A673 (cell line): ENCODE measurements at regions not wholly inside any gene's neighbourhood (a gene's known extent, or its start where the extent isn't known, plus 50 kb on each side); places are given as distances from the start of the nearest gene placed in this dataset.

Experiments used
- BruUV-seq: library from RNA; stranded (reverse); fragments of 400-500 nt; replicated peaks from 2 replicates; lab custom pipeline; 2021; lab: Mats Ljungman, UMichigan
- CTCF ChIA-PET: fragments of 300-600 bp; sonication (Branson Sonifier 250); formaldehyde crosslinking; loops from one replicate; lab custom pipeline; 2022; ENCODE audit warnings: antibody characterized with exemption; lab: Charles Lee
- POLR2A ChIA-PET: fragments of 300-600 bp; sonication (Branson Sonifier 250); formaldehyde crosslinking; loops from one replicate; lab custom pipeline; 2022; ENCODE audit warnings: antibody characterized with exemption; ENCODE audit not compliant: low non-redundant PET; lab: Charles Lee
- DNase-seq: peaks from one replicate; pipeline ENCODE4 v3.0.0-alpha.2; 2015; ENCODE audit warnings: low spot score
- H3K27ac ChIP-seq: fragments of 200-600 bp; sonication (generic); 2 replicates; pipeline ENCODE4 v1.5.1; 2016; ENCODE audit warnings: mixed run types, low read depth, mild to moderate bottlenecking, mixed read lengths, antibody characterized with exemption, low read length; ENCODE audit not compliant: poor library complexity, severe bottlenecking
- H3K27me3 ChIP-seq: fragments of 200-600 bp; sonication (generic); replicated peaks from 2 replicates; pipeline ENCODE4 v1.6.1; 2017; ENCODE audit warnings: mixed run types, low read depth, mild to moderate bottlenecking, mixed read lengths, antibody characterized with exemption, low read length; ENCODE audit not compliant: insufficient read depth, poor library complexity
- H3K36me3 ChIP-seq: fragments of 200-600 bp; sonication (generic); 2 replicates; pipeline ENCODE4 v1.6.1; 2016; ENCODE audit warnings: mixed run types, mild to moderate bottlenecking, mixed read lengths, antibody characterized with exemption, low read length; ENCODE audit not compliant: insufficient read depth, poor library complexity, severe bottlenecking
- H3K4me1 ChIP-seq: fragments of 200-600 bp; sonication (generic); 2 replicates; pipeline ENCODE4 v1.6.1; 2017; ENCODE audit warnings: mixed run types, mild to moderate bottlenecking, mixed read lengths, antibody characterized with exemption, low read length; ENCODE audit not compliant: insufficient read depth, poor library complexity, severe bottlenecking
- H3K4me3 ChIP-seq: fragments of 200-600 bp; sonication (generic); 2 replicates; pipeline ENCODE4 v1.5.1; 2016; ENCODE audit warnings: low read depth, mixed run types, mild to moderate bottlenecking, mixed read lengths, low read length; ENCODE audit not compliant: poor library complexity, severe bottlenecking
- H3K9me3 ChIP-seq: fragments of 200-600 bp; sonication (generic); 2 replicates; pipeline ENCODE4 v1.6.1; 2016; ENCODE audit warnings: mixed run types, low read depth, mild to moderate bottlenecking, mixed read lengths, antibody characterized with exemption, low read length; ENCODE audit not compliant: poor library complexity, severe bottlenecking
- CTCF ChIP-seq: fragments of 300-800, 200-600 bp; sonication (generic); conservative IDR thresholded peaks from 2 replicates; pipeline ENCODE4 v1.5.1; 2017; ENCODE audit warnings: low read depth, mild to moderate bottlenecking, antibody characterized with exemption, low read length, moderate library complexity, mixed read lengths
- EZH2 ChIP-seq: fragments of 200-600 bp; sonication (generic); IDR thresholded peaks from 2 replicates; pipeline ENCODE4 v1.6.1; 2017; ENCODE audit warnings: borderline replicate concordance, low read depth, mild to moderate bottlenecking, mixed read lengths, antibody characterized with exemption, low read length; ENCODE audit not compliant: poor library complexity, severe bottlenecking
- intact Hi-C: fragments of 100-400 bp; cut with micrococcal nuclease; formaldehyde crosslinking; loops from one replicate; pipeline ENCODE4 v1.10.0; 2022; ENCODE audit not compliant: unreplicated experiment

DNA sequence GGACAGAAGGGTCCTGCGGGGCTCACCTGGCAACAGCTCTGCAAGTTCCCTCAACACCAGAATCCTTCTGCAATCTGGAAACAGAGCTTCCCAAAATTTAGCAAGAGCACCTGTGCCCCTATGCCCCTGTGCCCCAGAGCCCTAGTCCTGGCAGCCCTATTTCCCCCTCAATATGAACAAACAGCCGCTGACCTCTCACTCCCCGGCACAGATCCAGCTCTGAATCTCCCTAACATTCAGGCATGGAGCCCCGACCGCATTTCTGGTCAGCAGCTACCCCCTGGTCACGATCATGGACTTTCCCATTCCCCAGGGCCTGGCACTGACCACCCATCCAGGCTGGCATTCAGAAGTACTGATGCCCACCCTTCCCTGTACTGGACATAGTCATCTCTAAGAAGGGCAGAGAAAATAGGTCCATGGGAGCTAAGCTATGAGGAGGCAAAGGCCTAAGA, 110.8 kb upstream of the SMURF2 start:
- no TSS peak for BruUV-seq
- intact Hi-C loops = no loop called here
- Histone ChIP-seq H3K27me3 (peaks cover 5% of the 10 kb centered on the region), H3K4me1 (peaks cover 19% of the 10 kb centered on the region), H3K9me3 (no peaks in the 10 kb centered on the region), H3K27ac (no peak overlapping the region), H3K4me3 (no peak overlapping the region), H3K36me3 (no peaks in the 10 kb centered on the region)
- no peak for DNase-seq
- TF ChIP-seq EZH2 (no peak), CTCF (no peak)
- POLR2A ChIA-PET = no interaction called here
- CTCF ChIA-PET = no interaction called here

DNA sequence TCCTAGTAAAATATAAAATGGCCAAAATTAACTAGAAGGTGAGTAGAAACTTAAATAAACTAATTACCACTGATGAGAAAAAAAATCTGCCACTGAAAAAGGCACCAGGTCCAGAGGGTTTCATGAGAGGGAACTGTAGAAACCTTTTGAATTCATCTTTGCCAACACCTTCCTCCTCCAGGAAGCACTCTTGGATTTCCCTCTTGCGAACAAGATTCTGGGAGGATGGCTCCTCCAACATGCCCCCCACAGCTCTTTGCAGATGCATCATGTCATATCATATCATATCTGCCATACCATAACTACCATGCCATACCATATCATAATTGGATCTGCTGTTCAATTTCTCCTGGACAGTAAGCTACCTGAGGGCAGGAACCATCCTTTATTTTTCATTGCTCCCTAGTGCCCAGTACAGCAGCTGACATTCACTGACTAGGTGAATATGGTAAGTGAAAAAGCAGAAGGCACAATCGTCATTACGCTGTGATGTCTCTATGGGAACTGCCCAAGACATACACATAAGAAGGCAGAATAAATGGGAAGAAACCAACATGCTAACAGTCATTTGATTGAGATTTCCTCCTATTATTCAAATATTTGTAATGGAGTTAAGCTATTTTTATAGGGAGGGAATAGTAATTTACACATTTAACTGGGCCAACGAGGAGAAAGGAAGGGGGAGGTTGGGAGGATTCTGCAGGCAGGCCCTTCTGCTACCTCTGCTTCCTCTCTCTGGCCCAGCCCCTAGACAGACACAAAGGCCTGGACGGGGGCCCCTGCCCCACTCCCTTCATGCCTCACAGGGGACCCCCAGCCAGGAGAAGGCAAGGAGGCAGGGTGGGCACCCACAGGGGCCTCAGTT, 110.1 kb upstream of the SMURF2 start:
- H3K27me3 ChIP-seq = no peaks in the 10 kb centered on the region
- intact Hi-C loops = no loop called here
- no peak for DNase-seq
- no peak overlapping the region for H3K4me3 ChIP-seq
- H3K36me3 ChIP-seq = no peaks in the 10 kb centered on the region
- no TSS peak for BruUV-seq
- ChIA-PET POLR2A (no interaction called here), CTCF (no interaction called here)
- TF ChIP-seq EZH2 (no peak), CTCF (no peak)
- no peak overlapping the region for H3K27ac ChIP-seq
- H3K4me1 ChIP-seq = peaks cover 12% of the 10 kb centered on the region
- no peaks in the 10 kb centered on the region for H3K9me3 ChIP-seq

DNA sequence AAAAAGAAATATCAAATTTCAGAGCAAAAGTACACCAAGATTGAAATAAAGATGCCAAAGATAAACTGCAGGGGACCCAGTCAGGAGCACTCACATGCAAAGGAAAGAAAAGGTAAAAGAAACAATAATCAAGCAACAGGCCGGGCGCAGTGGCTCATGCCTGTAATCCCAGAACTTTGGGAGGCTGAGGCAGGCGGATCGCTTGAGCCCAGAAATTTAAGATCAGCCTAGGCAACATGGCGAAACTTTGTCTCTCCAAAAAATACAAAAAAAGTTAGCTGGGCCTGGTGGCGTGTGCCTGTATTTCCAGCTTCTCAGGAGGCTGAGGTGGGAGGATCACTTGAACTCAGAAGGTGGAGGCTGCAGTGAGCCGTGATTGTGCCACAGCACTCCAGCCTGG, 107.6 kb upstream of the SMURF2 start:
- no TSS peak for BruUV-seq
- Histone ChIP-seq H3K27ac (no peak overlapping the region), H3K9me3 (no peaks in the 10 kb centered on the region), H3K4me3 (no peak overlapping the region), H3K36me3 (no peaks in the 10 kb centered on the region), H3K4me1 (peaks cover 5% of the 10 kb centered on the region), H3K27me3 (no peaks in the 10 kb centered on the region)
- ChIA-PET POLR2A (no interaction called here), CTCF (no interaction called here)
- TF ChIP-seq EZH2 (no peak), CTCF (no peak)
- DNase-seq = no peak
- intact Hi-C loops = no loop called here
